ENCODE measurements at regions not wholly inside any gene's neighbourhood (a gene's known extent, or its start where the extent isn't known, plus 50 kb on each side); places are given as distances from the start of the nearest gene placed in this dataset.

DNA sequence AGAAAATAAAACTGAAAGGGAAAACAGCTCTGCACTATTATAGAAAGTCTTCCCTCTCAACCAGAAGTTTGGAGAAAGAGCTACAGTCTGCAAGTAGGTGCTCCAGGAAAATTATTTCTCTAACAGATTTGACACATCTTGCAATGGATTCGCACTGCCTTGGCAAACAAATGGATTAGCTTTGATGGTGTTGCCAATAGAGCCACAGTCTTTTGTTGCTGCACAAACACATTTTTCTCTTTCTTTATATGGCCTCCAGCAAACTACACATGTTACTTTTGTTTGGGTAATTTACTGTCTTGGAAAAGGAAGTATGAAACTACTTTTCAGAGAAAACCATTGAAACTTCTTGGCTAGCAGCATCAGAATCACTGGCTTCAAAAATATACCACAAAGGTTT, 523.1 kb downstream of the EFNA5 start:
- TF ChIP-seq, protein P1, sequence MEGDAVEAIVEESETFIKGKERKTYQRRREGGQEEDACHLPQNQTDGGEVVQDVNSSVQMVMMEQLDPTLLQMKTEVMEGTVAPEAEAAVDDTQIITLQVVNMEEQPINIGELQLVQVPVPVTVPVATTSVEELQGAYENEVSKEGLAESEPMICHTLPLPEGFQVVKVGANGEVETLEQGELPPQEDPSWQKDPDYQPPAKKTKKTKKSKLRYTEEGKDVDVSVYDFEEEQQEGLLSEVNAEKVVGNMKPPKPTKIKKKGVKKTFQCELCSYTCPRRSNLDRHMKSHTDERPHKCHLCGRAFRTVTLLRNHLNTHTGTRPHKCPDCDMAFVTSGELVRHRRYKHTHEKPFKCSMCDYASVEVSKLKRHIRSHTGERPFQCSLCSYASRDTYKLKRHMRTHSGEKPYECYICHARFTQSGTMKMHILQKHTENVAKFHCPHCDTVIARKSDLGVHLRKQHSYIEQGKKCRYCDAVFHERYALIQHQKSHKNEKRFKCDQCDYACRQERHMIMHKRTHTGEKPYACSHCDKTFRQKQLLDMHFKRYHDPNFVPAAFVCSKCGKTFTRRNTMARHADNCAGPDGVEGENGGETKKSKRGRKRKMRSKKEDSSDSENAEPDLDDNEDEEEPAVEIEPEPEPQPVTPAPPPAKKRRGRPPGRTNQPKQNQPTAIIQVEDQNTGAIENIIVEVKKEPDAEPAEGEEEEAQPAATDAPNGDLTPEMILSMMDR (IDR thresholded peaks at IDR 0.05; ENCODE audit: insufficient read depth, low read depth, low read length) = no peak
- no peak for TF ChIP-seq EZH2 (IDR thresholded peaks at IDR 0.05; ENCODE audit: insufficient read depth, low read length)

Data from astrocyte (in vitro differentiated cells and primary cell).